ENCODE measurements at regions not wholly inside any gene's neighbourhood (a gene's known extent, or its start where the extent isn't known, plus 50 kb on each side); places are given as distances from the start of the nearest gene placed in this dataset.

GRCh38 chr11:36730761-36731160 lies 132.7 kb upstream of the RAG2 start:
- DNase-seq, result no peak

- no peak for DNase-seq
Observed at GRCh38 chr11:36729825-36730224, 131.8 kb upstream of the RAG2 start.

GRCh38 chr11:36726420-36726819 lies 128.4 kb upstream of the RAG2 start:
- DNase-seq, result no peak

- no peak for DNase-seq
Observed at GRCh38 chr11:36724742-36725385, 126.8 kb upstream of the RAG2 start.

GRCh38 chr11:36722421-36722820 lies 124.4 kb upstream of the RAG2 start:
- DNase-seq, result no peak

- no peak for DNase-seq
Observed at GRCh38 chr11:36719358-36720107, 121.5 kb upstream of the RAG2 start.

GRCh38 chr11:36718451-36718850 lies 120.4 kb upstream of the RAG2 start:
- no peak for DNase-seq

- DNase-seq, result no peak
Observed at GRCh38 chr11:36713715-36714114, 115.7 kb upstream of the RAG2 start.

- no peak for DNase-seq
Observed at GRCh38 chr11:36711104-36711825, 113.2 kb upstream of the RAG2 start.

All from NCI-H1694 (cell line).